ENCODE measurements at regions not wholly inside any gene's neighbourhood (a gene's known extent, or its start where the extent isn't known, plus 50 kb on each side); places are given as distances from the start of the nearest gene placed in this dataset.
A peak's percentile ranks its signal among the peaks of the same experiment; 100 is the strongest.

GRCh38 chr10:52651293-52651692 is 121.3 kb downstream of the MBL2 start:
- DNase-seq: no peak
- Histone ChIP-seq H2BK15ac (replicated peaks; ENCODE audit: low read depth) (no peak overlapping the region), H3K9ac (ENCODE audit: low read length) (no peak overlapping the region), H3K79me1 (ENCODE audit: low read length) (no peaks in the 10 kb centered on the region), H3K27ac (ENCODE audit: low read depth, low read length) (no peak overlapping the region), H3K18ac (ENCODE audit: low read length) (no peak overlapping the region), H4K8ac (ENCODE audit: low read depth, low read length) (peak overlapping the region; percentile 40), H3K23ac (ENCODE audit: low read length) (no peak overlapping the region), H2BK5ac (ENCODE audit: low read length) (no peak overlapping the region), H3K4me2 (ENCODE audit: low read length) (no peak overlapping the region), H2AK5ac (ENCODE audit: low read length) (no peak overlapping the region), H3K4ac (ENCODE audit: low read depth, low read length) (no peak overlapping the region), H3K4me3 (ENCODE audit: low read length) (no peak overlapping the region), H2BK120ac (ENCODE audit: low read depth, low read length) (no peak overlapping the region), H3K56ac (ENCODE audit: low read length) (no peak overlapping the region), H3K4me1 (ENCODE audit: control insufficient read depth, low read depth, low read length) (no peaks in the 10 kb centered on the region), H4K5ac (ENCODE audit: low read length) (no peak overlapping the region), H3K27me3 (ENCODE audit: insufficient read depth, low read length, poor library complexity) (no peaks in the 10 kb centered on the region), H3K36me3 (ENCODE audit: control insufficient read depth, insufficient read depth, low read length) (no peaks in the 10 kb centered on the region), H3K79me2 (ENCODE audit: control insufficient read depth, insufficient read depth, low read length) (no peaks in the 10 kb centered on the region)
- no CpG with 5 or more reads among the region's 3 CpGs for whole genome bisulfite sequencing (ENCODE audit: extremely low coverage, insufficient coverage, low lambda C conversion rate)

DNA sequence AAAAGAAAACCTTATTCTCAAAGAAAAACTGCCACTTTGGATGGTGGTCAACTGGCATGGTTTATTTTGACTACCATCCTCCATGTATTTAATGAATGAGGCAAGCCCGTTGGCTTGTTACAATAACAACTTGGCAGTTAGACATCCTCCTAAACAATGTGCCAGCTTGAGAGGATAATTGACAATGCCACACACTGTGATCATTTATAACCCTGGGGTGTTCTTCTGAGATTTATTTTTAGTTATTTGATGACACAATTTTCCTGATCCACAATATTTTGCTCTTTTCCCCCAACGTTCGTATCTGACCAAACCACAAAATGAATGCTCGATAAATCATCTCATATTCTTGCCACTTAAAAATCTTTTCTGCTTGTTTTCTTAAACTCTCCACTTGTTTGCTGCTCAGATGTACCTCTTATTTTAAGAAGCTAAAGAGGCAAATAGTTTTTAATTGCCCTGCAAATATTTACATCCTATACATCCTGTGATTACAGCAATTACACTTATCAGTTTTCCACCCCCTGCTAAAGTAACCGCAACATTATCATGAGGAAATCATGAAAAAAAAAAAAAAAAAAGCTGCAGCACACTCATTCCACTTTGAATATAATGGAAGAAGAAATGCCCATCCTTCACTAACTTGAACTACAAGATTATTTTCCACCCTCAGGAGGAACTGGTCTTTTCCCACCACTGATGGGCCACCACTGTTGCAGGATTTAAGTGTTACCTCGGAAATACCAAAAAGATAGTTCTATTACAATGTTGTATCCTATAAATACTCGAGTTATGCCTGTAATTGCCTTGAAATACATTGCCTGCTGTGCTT is 119.9 kb downstream of the MBL2 start:
- no peak overlapping the region for H2BK120ac ChIP-seq (ENCODE audit: low read depth, low read length)
- no CpG with 5 or more reads among the region's 7 CpGs for WGBS (ENCODE audit: extremely low coverage, insufficient coverage, low lambda C conversion rate)
- no peak overlapping the region for H3K56ac ChIP-seq (ENCODE audit: low read length)
- no peaks in the 10 kb centered on the region for H3K79me2 ChIP-seq (ENCODE audit: control insufficient read depth, insufficient read depth, low read length)
- no peak overlapping the region for H3K18ac ChIP-seq (ENCODE audit: low read length)
- no peaks in the 10 kb centered on the region for H3K36me3 ChIP-seq (ENCODE audit: control insufficient read depth, insufficient read depth, low read length)
- H3K23ac ChIP-seq (ENCODE audit: low read length): no peak overlapping the region
- H3K4me3 ChIP-seq (ENCODE audit: low read length): no peak overlapping the region
- H3K9ac ChIP-seq (ENCODE audit: low read length): no peak overlapping the region
- no peaks in the 10 kb centered on the region for H3K79me1 ChIP-seq (ENCODE audit: low read length)
- no peak overlapping the region for H3K4me2 ChIP-seq (ENCODE audit: low read length)
- no peaks in the 10 kb centered on the region for H3K27me3 ChIP-seq (ENCODE audit: insufficient read depth, low read length, poor library complexity)
- no peak overlapping the region for H4K5ac ChIP-seq (ENCODE audit: low read length)
- no peak overlapping the region for H2BK5ac ChIP-seq (ENCODE audit: low read length)
- DNase-seq: peak; percentile 8
- H3K4me1 ChIP-seq (ENCODE audit: control insufficient read depth, low read depth, low read length): no peaks in the 10 kb centered on the region
- H3K4ac ChIP-seq (ENCODE audit: low read depth, low read length): no peak overlapping the region
- no peak overlapping the region for H4K8ac ChIP-seq (ENCODE audit: low read depth, low read length)
- no peak overlapping the region for H2BK15ac ChIP-seq (replicated peaks; ENCODE audit: low read depth)
- H3K27ac ChIP-seq (ENCODE audit: low read depth, low read length): no peak overlapping the region
- no peak overlapping the region for H2AK5ac ChIP-seq (ENCODE audit: low read length)

DNA sequence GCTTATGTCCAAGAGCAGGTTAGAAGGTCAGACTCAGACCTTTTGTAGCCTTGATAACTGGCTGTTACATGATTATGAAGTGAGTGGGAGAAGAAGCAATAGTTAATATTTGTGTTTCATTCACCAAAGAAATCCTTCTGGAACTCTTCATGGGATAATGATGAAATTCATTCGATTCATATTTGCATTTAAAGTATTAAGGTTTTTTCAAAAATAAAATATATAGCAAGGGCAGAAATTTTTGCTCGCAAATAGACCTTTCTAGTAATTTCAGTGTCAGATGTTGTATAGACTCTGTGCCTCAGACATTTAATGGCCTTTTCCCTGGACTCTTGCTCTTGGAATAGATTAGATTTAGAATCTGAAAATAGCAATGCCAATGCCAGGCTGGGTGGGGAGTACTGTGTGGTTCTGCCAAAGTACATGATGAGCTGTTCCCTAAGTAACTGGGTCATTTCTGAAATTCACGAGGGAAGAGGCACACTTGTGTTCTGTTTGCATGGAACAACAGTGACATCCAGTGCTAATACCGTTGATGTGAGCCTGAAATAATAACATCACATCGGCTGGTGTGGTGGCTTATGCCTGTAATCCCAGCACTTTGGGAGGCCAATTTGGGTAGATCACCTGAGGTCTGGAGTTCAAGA is 119.2 kb downstream of the MBL2 start:
- Histone ChIP-seq H2BK15ac (replicated peaks; ENCODE audit: low read depth) (no peak overlapping the region), H3K4ac (ENCODE audit: low read depth, low read length) (no peak overlapping the region), H3K4me1 (ENCODE audit: control insufficient read depth, low read depth, low read length) (no peaks in the 10 kb centered on the region), H3K18ac (ENCODE audit: low read length) (no peak overlapping the region), H3K36me3 (ENCODE audit: control insufficient read depth, insufficient read depth, low read length) (no peaks in the 10 kb centered on the region), H3K9ac (ENCODE audit: low read length) (no peak overlapping the region), H3K27ac (ENCODE audit: low read depth, low read length) (no peak overlapping the region), H3K56ac (ENCODE audit: low read length) (no peak overlapping the region), H2BK120ac (ENCODE audit: low read depth, low read length) (no peak overlapping the region), H3K4me2 (ENCODE audit: low read length) (no peak overlapping the region), H3K79me1 (ENCODE audit: low read length) (no peaks in the 10 kb centered on the region), H4K8ac (ENCODE audit: low read depth, low read length) (no peak overlapping the region), H3K23ac (ENCODE audit: low read length) (no peak overlapping the region), H3K4me3 (ENCODE audit: low read length) (no peak overlapping the region), H2BK5ac (ENCODE audit: low read length) (no peak overlapping the region), H4K5ac (ENCODE audit: low read length) (no peak overlapping the region), H3K79me2 (ENCODE audit: control insufficient read depth, insufficient read depth, low read length) (no peaks in the 10 kb centered on the region), H3K27me3 (ENCODE audit: insufficient read depth, low read length, poor library complexity) (no peaks in the 10 kb centered on the region), H2AK5ac (ENCODE audit: low read length) (no peak overlapping the region)
- no peak for DNase-seq
- WGBS (ENCODE audit: extremely low coverage, insufficient coverage, low lambda C conversion rate): no CpG with 5 or more reads among the region's 5 CpGs

GRCh38 chr10:52654201-52654600 is 118.4 kb downstream of the MBL2 start:
- Histone ChIP-seq H4K8ac (ENCODE audit: low read depth, low read length) (no peak overlapping the region), H3K4me1 (ENCODE audit: control insufficient read depth, low read depth, low read length) (no peaks in the 10 kb centered on the region), H2BK5ac (ENCODE audit: low read length) (no peak overlapping the region), H3K79me1 (ENCODE audit: low read length) (no peaks in the 10 kb centered on the region), H3K27me3 (ENCODE audit: insufficient read depth, low read length, poor library complexity) (no peaks in the 10 kb centered on the region), H2BK15ac (replicated peaks; ENCODE audit: low read depth) (no peak overlapping the region), H3K4me2 (ENCODE audit: low read length) (no peak overlapping the region), H3K36me3 (ENCODE audit: control insufficient read depth, insufficient read depth, low read length) (no peaks in the 10 kb centered on the region), H3K27ac (ENCODE audit: low read depth, low read length) (no peak overlapping the region), H3K79me2 (ENCODE audit: control insufficient read depth, insufficient read depth, low read length) (no peaks in the 10 kb centered on the region), H3K23ac (ENCODE audit: low read length) (no peak overlapping the region), H2AK5ac (ENCODE audit: low read length) (no peak overlapping the region), H2BK120ac (ENCODE audit: low read depth, low read length) (no peak overlapping the region), H3K18ac (ENCODE audit: low read length) (no peak overlapping the region), H3K9ac (ENCODE audit: low read length) (no peak overlapping the region), H3K4ac (ENCODE audit: low read depth, low read length) (no peak overlapping the region), H3K56ac (ENCODE audit: low read length) (no peak overlapping the region), H3K4me3 (ENCODE audit: low read length) (no peak overlapping the region), H4K5ac (ENCODE audit: low read length) (no peak overlapping the region)
- WGBS (ENCODE audit: extremely low coverage, insufficient coverage, low lambda C conversion rate): no CpG with 5 or more reads among the region's 2 CpGs
- DNase-seq: no peak

DNA sequence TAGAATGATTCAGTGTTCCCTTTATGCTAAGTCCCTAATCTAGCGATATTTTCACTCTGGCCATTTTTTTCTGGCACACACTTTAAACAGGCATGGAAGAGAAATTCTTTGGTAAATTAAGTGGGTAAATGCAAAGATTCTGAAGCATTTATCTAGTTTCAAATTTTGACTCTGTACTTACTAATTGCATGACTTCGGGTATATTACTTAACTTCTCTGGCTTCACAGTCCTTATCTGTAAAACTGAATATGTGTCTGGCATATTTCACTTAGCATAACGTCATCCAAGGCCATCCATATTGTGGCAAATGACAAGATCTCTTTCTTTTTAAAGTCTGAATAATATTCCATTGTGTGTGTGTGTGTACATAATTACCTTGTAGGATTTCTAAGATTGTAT is 114.5 kb downstream of the MBL2 start:
- Histone ChIP-seq H4K5ac (ENCODE audit: low read length) (no peak overlapping the region), H3K4me3 (ENCODE audit: low read length) (no peak overlapping the region), H2BK120ac (ENCODE audit: low read depth, low read length) (no peak overlapping the region), H3K4ac (ENCODE audit: low read depth, low read length) (no peak overlapping the region), H2BK5ac (ENCODE audit: low read length) (no peak overlapping the region), H3K23ac (ENCODE audit: low read length) (no peak overlapping the region), H3K27ac (ENCODE audit: low read depth, low read length) (no peak overlapping the region), H3K56ac (ENCODE audit: low read length) (no peak overlapping the region), H2AK5ac (ENCODE audit: low read length) (no peak overlapping the region), H3K36me3 (ENCODE audit: control insufficient read depth, insufficient read depth, low read length) (no peaks in the 10 kb centered on the region), H3K79me1 (ENCODE audit: low read length) (no peaks in the 10 kb centered on the region), H3K27me3 (ENCODE audit: insufficient read depth, low read length, poor library complexity) (no peaks in the 10 kb centered on the region), H3K9ac (ENCODE audit: low read length) (no peak overlapping the region), H3K4me1 (ENCODE audit: control insufficient read depth, low read depth, low read length) (no peaks in the 10 kb centered on the region), H3K18ac (ENCODE audit: low read length) (no peak overlapping the region), H4K8ac (ENCODE audit: low read depth, low read length) (no peak overlapping the region), H3K79me2 (ENCODE audit: control insufficient read depth, insufficient read depth, low read length) (no peaks in the 10 kb centered on the region), H2BK15ac (replicated peaks; ENCODE audit: low read depth) (no peak overlapping the region), H3K4me2 (ENCODE audit: low read length) (no peak overlapping the region)
- WGBS (ENCODE audit: extremely low coverage, insufficient coverage, low lambda C conversion rate): no CpG with 5 or more reads among the region's 3 CpGs
- DNase-seq: no peak
